H1 (cell line): ENCODE measurements at regions not wholly inside any gene's neighbourhood (a gene's known extent, or its start where the extent isn't known, plus 50 kb on each side); places are given as distances from the start of the nearest gene placed in this dataset.

ENCODE experiments used
- ASH2L ChIP-seq: fragments of 200-600, 300-600 bp; sonication (generic); IDR thresholded peaks from one replicate; pipeline ENCODE4 v1.7.1; 2017; ENCODE audit warnings: low read length
- BCL11A ChIP-seq, 2 experiments: IDR thresholded peaks; one replicate each; pipeline ENCODE4 v1.6.1; 2011; ENCODE audit warnings: low read depth in 2 of 2, low read length in 2 of 2, mild to moderate bottlenecking in 2 of 2
- EP300 ChIP-seq, 2 experiments: IDR thresholded peaks; 1 replicate in 1 of 2; 2 replicates in 1 of 2; pipeline ENCODE4 v1.6.1; 2011 to 2012; ENCODE audit warnings: low read depth in 2 of 2, low read length in 2 of 2, mild to moderate bottlenecking in 2 of 2, borderline replicate concordance in 1 of 2, inconsistent platforms in 1 of 2, moderate library complexity in 1 of 2
- EZH2 ChIP-seq: fragments of 200-600 bp; sonication (generic); IDR thresholded peaks from 2 replicates; pipeline ENCODE4 v1.7.1; 2012; ENCODE audit warnings: low read depth, mild to moderate bottlenecking, moderate library complexity, low read length, inconsistent platforms; ENCODE audit not compliant: severe bottlenecking
- JUND ChIP-seq: IDR thresholded peaks from 2 replicates; pipeline ENCODE4 v1.6.1; 2011; ENCODE audit warnings: mild to moderate bottlenecking, improper control_type of control experiment, low read length
- KDM1A ChIP-seq: fragments of 200-600, 300-600 bp; sonication (generic); IDR thresholded peaks from 2 replicates; pipeline ENCODE4 v1.7.1; 2016; ENCODE audit warnings: mild to moderate bottlenecking, low read length, borderline replicate concordance
- KDM4A ChIP-seq: IDR thresholded peaks from one replicate; pipeline ENCODE4 v1.7.1; 2012; ENCODE audit warnings: low read depth, mild to moderate bottlenecking, moderate library complexity, low read length, inconsistent platforms; ENCODE audit not compliant: severe bottlenecking
- POLR2A ChIP-seq, 2 experiments: IDR thresholded peaks; 1 replicate in 1 of 2; 2 replicates in 1 of 2; pipeline ENCODE4 v1.6.1; 2011; ENCODE audit warnings: low read depth in 2 of 2, low read length in 2 of 2, mild to moderate bottlenecking in 2 of 2; ENCODE audit errors: control extremely low read depth in 1 of 2
- POLR2AphosphoS5 ChIP-seq: IDR thresholded peaks from 2 replicates; pipeline ENCODE4 v1.6.1; 2011; ENCODE audit warnings: low read depth, low read length
- YY1 ChIP-seq: IDR thresholded peaks from 2 replicates; pipeline ENCODE4 v1.6.1; 2011; ENCODE audit warnings: low read depth, mild to moderate bottlenecking, low read length
- ZNF274 ChIP-seq: IDR thresholded peaks from 2 replicates; pipeline ENCODE4 v1.7.0; 2012; ENCODE audit warnings: low read length, borderline replicate concordance; ENCODE audit errors: extremely low read depth
- TF ChIP-seq, protein P1 (sequence below), 3 experiments: IDR thresholded peaks; 1 replicate in 2 of 3; 2 replicates in 1 of 3; pipeline versions ENCODE4 v1.5.1 to v1.6.1; 2011; ENCODE audit warnings: low read length in 3 of 3, mild to moderate bottlenecking in 3 of 3, inconsistent platforms in 2 of 3, low read depth in 1 of 3, moderate library complexity in 1 of 3; ENCODE audit not compliant: insufficient read depth in 1 of 3; ENCODE audit errors: control extremely low read depth in 1 of 3

DNA sequence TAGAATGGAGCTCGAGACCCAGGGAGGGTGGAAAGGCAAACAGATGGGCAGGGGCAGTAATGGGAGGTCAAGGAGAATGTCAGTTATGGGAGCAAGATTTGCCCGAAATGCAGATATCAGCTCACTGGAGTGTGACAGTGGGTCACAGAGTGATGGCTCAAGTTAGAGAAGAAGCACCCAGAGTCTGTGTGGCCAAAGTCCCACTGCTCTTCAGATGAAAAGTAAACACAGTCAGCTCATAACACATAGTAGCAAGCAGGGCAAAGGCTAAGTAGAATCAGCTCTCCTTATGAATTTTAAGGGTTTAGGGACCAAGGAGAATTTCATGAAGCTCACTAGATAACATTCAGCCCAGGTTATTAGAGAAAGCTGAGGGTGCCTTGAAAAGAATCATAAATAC lies 264.9 kb upstream of the MON1B start:
- TF ChIP-seq POLR2A (IDR thresholded peaks at IDR 0.05; ENCODE audit: control extremely low read depth in 1 of 2, low read depth in 2 of 2, low read length in 2 of 2) (no peak), YY1 (no peak), EZH2 (no peak), KDM4A (no peak), BCL11A (IDR thresholded peaks at IDR 0.05; ENCODE audit: low read depth in 2 of 2, low read length in 2 of 2) (no peak), EP300 (IDR thresholded peaks at IDR 0.05; ENCODE audit: borderline replicate concordance in 1 of 2, low read depth in 2 of 2, low read length in 2 of 2) (no peak), POLR2AphosphoS5 (no peak), ZNF274 (no peak), JUND (no peak), KDM1A (no peak), ASH2L (no peak)
- TF ChIP-seq, protein P1, sequence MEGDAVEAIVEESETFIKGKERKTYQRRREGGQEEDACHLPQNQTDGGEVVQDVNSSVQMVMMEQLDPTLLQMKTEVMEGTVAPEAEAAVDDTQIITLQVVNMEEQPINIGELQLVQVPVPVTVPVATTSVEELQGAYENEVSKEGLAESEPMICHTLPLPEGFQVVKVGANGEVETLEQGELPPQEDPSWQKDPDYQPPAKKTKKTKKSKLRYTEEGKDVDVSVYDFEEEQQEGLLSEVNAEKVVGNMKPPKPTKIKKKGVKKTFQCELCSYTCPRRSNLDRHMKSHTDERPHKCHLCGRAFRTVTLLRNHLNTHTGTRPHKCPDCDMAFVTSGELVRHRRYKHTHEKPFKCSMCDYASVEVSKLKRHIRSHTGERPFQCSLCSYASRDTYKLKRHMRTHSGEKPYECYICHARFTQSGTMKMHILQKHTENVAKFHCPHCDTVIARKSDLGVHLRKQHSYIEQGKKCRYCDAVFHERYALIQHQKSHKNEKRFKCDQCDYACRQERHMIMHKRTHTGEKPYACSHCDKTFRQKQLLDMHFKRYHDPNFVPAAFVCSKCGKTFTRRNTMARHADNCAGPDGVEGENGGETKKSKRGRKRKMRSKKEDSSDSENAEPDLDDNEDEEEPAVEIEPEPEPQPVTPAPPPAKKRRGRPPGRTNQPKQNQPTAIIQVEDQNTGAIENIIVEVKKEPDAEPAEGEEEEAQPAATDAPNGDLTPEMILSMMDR (IDR thresholded peaks at IDR 0.05; ENCODE audit: control extremely low read depth in 1 of 3, insufficient read depth in 1 of 3, low read depth in 1 of 3, low read length in 3 of 3) = no peak
